GM23248 (cell line): ENCODE measurements at regions not wholly inside any gene's neighbourhood (a gene's known extent, or its start where the extent isn't known, plus 50 kb on each side); places are given as distances from the start of the nearest gene placed in this dataset.

Source experiments
- EZH2 ChIP-seq: fragments of 200-600 bp; sonication (generic); IDR thresholded peaks from 2 replicates; pipeline ENCODE4 v1.6.1; 2018; ENCODE audit warnings: antibody characterized with exemption, mild to moderate bottlenecking; ENCODE audit not compliant: insufficient read depth, poor library complexity, severe bottlenecking
- EZH2phosphoT487 ChIP-seq: fragments of 200-600 bp; sonication (generic); IDR thresholded peaks from 2 replicates; pipeline ENCODE4 v1.6.1; 2018; ENCODE audit warnings: antibody characterized with exemption, moderate library complexity, mild to moderate bottlenecking, low read depth; ENCODE audit not compliant: insufficient read depth

DNA sequence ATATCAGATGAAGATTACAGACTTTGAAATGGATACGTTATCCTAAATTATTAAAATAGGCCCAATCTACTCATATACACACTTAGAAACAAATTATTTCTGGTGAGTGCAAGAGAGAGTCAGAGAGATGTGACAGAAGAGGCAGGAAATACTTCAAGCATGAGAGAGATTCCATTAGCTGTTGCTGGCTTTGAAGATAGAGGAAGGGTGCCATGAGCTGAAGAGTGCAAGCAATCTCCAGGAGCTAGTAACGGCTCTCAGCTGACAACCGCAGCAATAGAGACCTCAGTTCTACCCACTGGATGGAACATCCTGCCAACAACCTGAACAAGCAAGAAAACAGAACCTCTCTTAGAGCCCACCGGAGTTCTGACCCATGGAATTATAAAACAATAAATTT, 270.7 kb upstream of the SLITRK3 start:
- no peak for TF ChIP-seq EZH2
- no peak for TF ChIP-seq EZH2phosphoT487
